ENCODE measurements at regions not wholly inside any gene's neighbourhood (a gene's known extent, or its start where the extent isn't known, plus 50 kb on each side); places are given as distances from the start of the nearest gene placed in this dataset.

- TF ChIP-seq POLR2A (IDR thresholded peaks at IDR 0.05; ENCODE audit: low read length) (no peak), GATA1 (IDR thresholded peaks at IDR 0.05; ENCODE audit: low read depth, low read length) (no peak)
Observed at GRCh38 chr11:112509300-112509699, 248.6 kb upstream of the PLET1 start.

Measured in erythroblast (primary cell).